Activated CD4-positive, alpha-beta T cell treated with anti-CD3 and anti-CD28 coated beads, Interleukin-2, Interleukin-4, amounts not matched to agents 100 ng/mL and 50 ng/mL, durations not matched to agents 16 hours and 8 hours (primary cell): ENCODE measurements at regions not wholly inside any gene's neighbourhood (a gene's known extent, or its start where the extent isn't known, plus 50 kb on each side); places are given as distances from the start of the nearest gene placed in this dataset.

Experiments
- DNase-seq: peaks from one replicate; pipeline ENCODE4 v3.0.0-alpha.2; 2020; ENCODE audit warnings: low spot score

DNA sequence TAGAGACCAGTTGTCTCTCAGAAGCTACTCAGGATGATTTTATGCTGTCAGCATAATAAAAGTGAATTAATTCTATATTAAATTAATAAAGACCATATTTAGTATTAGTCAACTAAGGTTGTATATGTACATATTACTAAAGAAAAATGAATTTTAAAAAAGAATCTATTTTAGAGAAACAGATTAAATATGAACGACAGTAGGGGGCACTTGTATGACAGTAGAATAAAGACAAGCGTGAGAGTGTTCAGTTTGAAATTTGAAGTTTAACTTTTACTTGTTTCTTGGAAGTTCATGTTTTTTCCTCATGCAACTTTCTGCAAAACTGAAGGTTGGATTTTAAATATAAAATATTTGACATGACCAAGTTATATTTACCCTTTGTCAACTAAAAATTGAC lies 67.9 kb upstream of the MACF1 start:
- DNase-seq = no peak

GRCh38 chr1:39139723-39140360 lies 64.7 kb upstream of the MACF1 start:
- DNase-seq = no peak

DNA sequence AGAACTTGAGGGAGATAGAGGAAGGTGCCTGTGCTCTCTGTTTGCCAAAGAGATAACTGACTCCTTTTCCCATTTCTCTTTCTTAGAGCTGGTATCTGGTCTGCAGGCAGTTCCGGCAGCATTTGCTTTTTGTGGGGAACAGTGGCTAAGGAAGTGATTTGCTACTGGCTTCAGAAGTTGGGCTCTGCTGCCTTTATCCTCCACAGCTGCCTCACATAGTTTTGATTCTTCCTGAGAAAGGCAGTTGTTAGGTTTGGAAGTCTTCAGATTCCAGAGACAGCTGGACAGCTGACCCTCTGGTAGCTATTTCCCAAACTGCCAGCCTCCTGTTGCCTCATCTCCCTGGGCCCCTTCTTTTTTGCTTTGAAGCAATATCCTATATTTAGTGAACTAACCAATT lies 62.6 kb upstream of the MACF1 start:
- no peak for DNase-seq

DNA sequence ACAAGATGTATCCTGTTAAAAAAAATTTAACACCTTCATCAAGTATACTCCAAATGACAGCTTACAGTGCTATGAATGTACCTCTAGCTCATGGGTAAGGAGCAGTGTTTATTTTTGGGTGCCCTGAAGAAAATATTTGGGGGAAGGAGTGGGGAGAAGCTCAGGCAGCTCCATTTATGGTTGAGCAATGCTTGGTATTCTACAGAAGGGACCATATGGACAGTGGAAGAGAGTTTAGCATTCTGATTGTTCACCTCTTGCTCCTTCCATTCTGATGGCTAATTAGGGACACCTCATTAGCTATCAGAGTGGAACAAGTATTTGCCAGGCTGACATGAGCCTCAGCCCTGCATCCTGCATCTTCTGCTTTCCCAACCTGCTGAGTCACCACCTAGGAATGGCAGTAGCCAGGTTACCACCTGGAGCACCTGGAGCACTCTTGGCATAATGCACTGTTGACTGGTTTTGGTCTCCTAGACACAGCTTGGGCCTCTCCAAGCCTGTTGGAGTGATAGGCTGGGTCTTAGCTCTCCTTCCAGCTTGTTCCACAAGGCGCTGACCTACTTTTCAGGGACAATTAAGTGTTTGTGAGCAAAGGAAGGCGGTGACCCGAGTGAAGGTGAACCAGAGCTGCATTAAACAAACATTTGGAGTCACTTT lies 62.0 kb upstream of the MACF1 start:
- DNase-seq = no peak

GRCh38 chr1:39144924-39145323 lies 59.6 kb upstream of the MACF1 start:
- no peak for DNase-seq

- no peak for DNase-seq
These were observed 59.0 kb upstream of the MACF1 start for GRCh38 chr1:39145331-39145965.

GRCh38 chr1:39146681-39147080 lies 57.8 kb upstream of the MACF1 start:
- no peak for DNase-seq

- no peak for DNase-seq
These were observed 57.1 kb upstream of the MACF1 start for GRCh38 chr1:39147099-39148025.

GRCh38 chr1:39148942-39149341 lies 55.6 kb upstream of the MACF1 start:
- DNase-seq = no peak

- DNase-seq = no peak
These were observed 55.0 kb upstream of the MACF1 start for GRCh38 chr1:39149509-39149908.

GRCh38 chr1:39150779-39151178 lies 53.7 kb upstream of the MACF1 start:
- DNase-seq = no peak

DNA sequence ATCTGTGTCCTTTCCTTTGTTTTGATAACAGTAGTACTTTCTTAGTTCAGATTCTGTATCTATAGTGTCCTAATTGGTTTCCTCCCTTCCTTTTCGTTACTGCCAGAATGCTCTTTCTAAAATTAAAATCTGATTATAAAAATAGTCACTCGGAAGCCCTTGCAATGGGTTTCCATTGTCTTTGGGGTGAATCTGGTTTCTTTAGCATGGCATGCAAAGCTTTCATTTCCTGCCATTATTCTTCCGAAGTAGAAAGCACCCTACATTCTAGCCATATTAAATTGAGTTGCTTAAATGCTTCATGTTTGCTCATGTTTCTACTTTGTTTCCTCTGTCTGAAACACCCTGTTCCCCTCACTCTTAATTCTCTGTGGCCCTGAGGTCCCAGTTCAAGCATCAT lies 53.2 kb upstream of the MACF1 start:
- no peak for DNase-seq

GRCh38 chr1:39152923-39153322 lies 51.6 kb upstream of the MACF1 start:
- DNase-seq = no peak

DNA sequence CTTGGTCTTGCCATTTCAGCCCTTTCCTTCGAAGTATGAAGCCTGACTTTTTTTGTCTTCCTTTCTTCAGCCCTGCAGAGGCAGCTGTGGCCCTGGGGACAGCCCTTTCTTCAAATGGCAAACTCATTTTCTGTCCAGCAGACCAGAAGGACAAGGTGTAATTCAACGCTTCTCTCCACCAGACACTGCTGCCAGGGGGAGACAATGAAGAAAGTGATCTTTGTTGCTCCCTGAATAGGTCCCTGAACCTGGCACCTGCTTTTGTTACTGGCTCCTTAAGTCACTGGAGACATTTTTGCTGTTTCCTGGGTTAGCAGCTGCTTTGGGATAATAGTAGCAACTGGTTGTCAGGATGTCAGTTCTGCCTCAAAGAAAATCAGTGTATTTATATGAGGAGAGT lies 50.8 kb upstream of the MACF1 start:
- DNase-seq = no peak

DNA sequence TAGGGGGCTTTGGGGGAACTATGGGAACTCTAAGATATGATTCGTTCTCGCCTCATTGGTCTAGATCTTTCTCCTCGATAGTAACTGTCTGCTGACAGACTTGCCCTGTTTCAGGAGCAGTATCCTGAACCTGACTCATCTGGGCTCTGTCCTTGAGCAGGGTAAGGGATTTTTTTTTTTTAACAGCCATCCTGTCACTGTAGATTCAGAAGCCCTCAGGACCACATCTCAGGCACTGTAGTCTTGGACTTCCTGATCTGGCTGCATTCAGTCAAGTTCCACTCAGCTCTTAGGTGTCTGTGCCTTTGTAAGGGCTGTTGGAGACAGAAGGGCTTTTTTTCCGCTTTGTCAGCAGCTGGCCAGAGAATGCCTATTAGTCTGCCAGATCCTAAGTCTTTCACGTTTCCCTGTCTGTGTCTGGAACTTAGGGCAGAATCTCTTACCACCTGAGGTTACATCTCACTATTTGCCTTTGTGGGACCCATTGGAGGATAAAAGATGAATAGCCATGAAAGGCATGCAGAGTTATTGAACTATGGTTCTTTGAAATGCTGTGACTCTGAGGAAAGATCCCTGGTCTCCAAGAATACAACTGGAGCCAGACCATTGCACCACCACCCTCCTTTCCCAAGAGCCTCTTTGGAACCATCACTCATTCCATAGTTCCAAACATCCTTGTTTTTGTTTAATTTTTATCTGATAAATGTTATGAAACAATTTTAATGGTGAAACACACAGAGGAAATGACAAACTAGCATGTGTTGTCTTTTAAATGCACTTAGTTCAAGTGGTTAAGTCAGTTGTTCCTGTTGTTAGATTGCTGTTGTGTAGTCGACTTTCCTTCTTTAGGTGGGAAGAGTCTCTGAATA lies 49.7 kb upstream of the MACF1 start:
- DNase-seq = no peak
